Heart right ventricle (tissue), 16 donors: ENCODE measurements at regions not wholly inside any gene's neighbourhood (a gene's known extent, or its start where the extent isn't known, plus 50 kb on each side); places are given as distances from the start of the nearest gene placed in this dataset.

Experiments
- ATAC-seq, 8 donors: fragments of 200-7000 bp; cut with Tn5 transposase; one replicate each; pipeline ENCODE4 v1.9.1; 2020; ENCODE audit warnings: mild to moderate bottlenecking in 8 of 8, moderate library complexity in 8 of 8, moderate number of reproducible peaks in 1 of 8
- DNase-seq, 2 donors: peaks; one replicate each; pipeline ENCODE4 v3.0.0-alpha.2; 2020
- H3K27ac ChIP-seq, 10 donors: fragments of 200-600 bp; sonication (generic) in 2 of 10; one replicate each; pipeline versions ENCODE4 v1.5.0 to v1.8.0; 2020 to 2022; ENCODE audit warnings: mild to moderate bottlenecking in 3 of 10
- H3K27me3 ChIP-seq, 7 donors: fragments of 200-600 bp; one replicate each; pipeline ENCODE4 v1.8.0; 2021 to 2022; ENCODE audit warnings: mild to moderate bottlenecking in 2 of 7
- H3K36me3 ChIP-seq, 9 donors: fragments of 200-600 bp; sonication (generic) in 1 of 9; one replicate each; pipeline versions ENCODE4 v1.5.0 to v1.8.0; 2020 to 2022; ENCODE audit warnings: mild to moderate bottlenecking in 2 of 9
- H3K4me1 ChIP-seq, 9 donors: fragments of 200-600 bp; sonication (generic) in 1 of 9; one replicate each; pipeline versions ENCODE4 v1.5.0 to v1.8.0; 2020 to 2022; ENCODE audit warnings: mild to moderate bottlenecking in 4 of 9
- H3K4me3 ChIP-seq, 10 donors: fragments of 200-600 bp; sonication (generic) in 2 of 10; one replicate each; pipeline versions ENCODE4 v1.5.0 to v1.8.0; 2020 to 2022; ENCODE audit warnings: mild to moderate bottlenecking in 7 of 10, moderate library complexity in 2 of 10
- H3K9me3 ChIP-seq, 11 donors: fragments of 200-600 bp in 10 of 11; sonication (generic) in 2 of 11; one replicate each; pipeline versions ENCODE4 v1.5.0 to v1.8.0; 2013 to 2022; ENCODE audit warnings: mild to moderate bottlenecking in 2 of 11, control low read depth in 1 of 11, moderate library complexity in 1 of 11
- CTCF ChIP-seq, 9 donors: fragments of 200-600 bp; sonication (generic) in 2 of 9; IDR thresholded peaks; one replicate each; pipeline versions ENCODE4 v1.5.0 to v1.8.0; 2021 to 2022; ENCODE audit warnings: antibody characterized with exemption in 9 of 9, mild to moderate bottlenecking in 5 of 9, moderate library complexity in 1 of 9
- WGBS, 2 donors: extraction: QIAGEN DNeasy Blood & Tissue Kit; methylation state at CpG; one replicate each; pipeline ENCODE4 v1.1.7; 2013; ENCODE audit warnings: inconsistent platforms in 1 of 2; 5-methylcytosine and 5-hydroxymethylcytosine counted together
- intact Hi-C, 10 donors: fragments of 100-400 bp; cut with DNase I; formaldehyde crosslinking; loops; one replicate each; pipeline versions ENCODE4 v1.11.1 to v1.14.2; 2022
- donor health status: Arrhythmogenic right ventricular cardiomyopathy.
- donor health status: ischemic (EF 13 %, LVEDD 7.1; RV severe dilation, severe dysfunction).
- donor health status: healthy with polysubstance abuse.
- donor health status: DM: no; HTN: yes; CAD: no.
- donor health status: DM: no; HTN: no; CAD: no.
- donor health status: ischemic (EF 25% LVEDD 6.9; RV normal size, moderate dysfunction).
- donor health status: ischemic (EF 25% LVEDD 5.7; RV mildly dilated, moderate dysfunction).
- donor health status: healthy.
- donor health status: DM: yes; HTN: yes; CAD: no.
- donor health status: Ischemic cardiomyopathy.
- donor health status: ischemic (EF 35%, LVEDD 5.7; RV mildly dilated, moderate dysfunction).
- donor health status: nonischemic (EF 11% LVEDD 7.7; RV severe dilation, severe dysfunction).
- donor health status: DM: yes; HTN: yes; CAD: no.
- donor health status: PGD.
- donor health status: ischemic (EF 29% LVEDD 5.4; RV normal size, mild dysfunction).
- donor health status: nonischemic (EF 23%, LVEDD 6.1; RV moderate dilation, normal function).

- DNase-seq (no peak), ATAC-seq (no peak)
- intact Hi-C loops = no loop called here
- 63 to 65% methylated on average over 3 of the region's 3 CpGs for WGBS, 2 donors
- Histone ChIP-seq H3K27ac (no peak overlapping the region), H3K4me3 (no peak overlapping the region), H3K4me1 (peaks cover 0 to 15% (median 0%) of the 10 kb centered on the region in 9 donors), H3K27me3 (no peaks in the 10 kb centered on the region), H3K9me3 (peaks cover 0 to 11% (median 0%) of the 10 kb centered on the region in 11 donors), H3K36me3 (no peaks in the 10 kb centered on the region)
- no peak for TF ChIP-seq CTCF (IDR thresholded peaks at IDR 0.05)
These were observed 294.0 kb upstream of the PLSCR5 start for GRCh38 chr3:146899171-146899570.

GRCh38 chr3:146896711-146897110 is 291.6 kb upstream of the PLSCR5 start:
- peaks cover 0 to 8% (median 0%) of the 10 kb centered on the region in 9 donors for H3K4me1 ChIP-seq
- no peaks in the 10 kb centered on the region for H3K27me3 ChIP-seq
- no peak overlapping the region for H3K27ac ChIP-seq
- H3K4me3 ChIP-seq = no peak overlapping the region
- DNase-seq (no peak), ATAC-seq (no peak)
- intact Hi-C loops = no loop called here
- H3K9me3 ChIP-seq = peaks cover 0 to 11% (median 0%) of the 10 kb centered on the region in 11 donors
- no peak for TF ChIP-seq CTCF (IDR thresholded peaks at IDR 0.05)
- no peaks in the 10 kb centered on the region for H3K36me3 ChIP-seq
- WGBS, 2 donors = 73 to 78% methylated on average over 4 of the region's 4 CpGs

GRCh38 chr3:146895026-146895749 is 290.0 kb upstream of the PLSCR5 start:
- ATAC-seq (no peak), DNase-seq (no peak)
- intact Hi-C loops = no loop called here
- Histone ChIP-seq H3K36me3 (no peaks in the 10 kb centered on the region), H3K27ac (no peak overlapping the region), H3K9me3 (peaks cover 0 to 11% (median 0%) of the 10 kb centered on the region in 11 donors), H3K4me3 (no peak overlapping the region), H3K27me3 (no peaks in the 10 kb centered on the region), H3K4me1 (peaks cover 0 to 8% (median 0%) of the 10 kb centered on the region in 9 donors)
- WGBS, 2 donors = 36 to 39% methylated on average over 4 of the region's 4 CpGs
- no peak for TF ChIP-seq CTCF (IDR thresholded peaks at IDR 0.05)

- Histone ChIP-seq H3K36me3 (no peaks in the 10 kb centered on the region), H3K9me3 (peaks cover 0 to 11% (median 0%) of the 10 kb centered on the region in 11 donors), H3K27ac (no peak overlapping the region), H3K4me1 (peaks cover 0 to 8% (median 0%) of the 10 kb centered on the region in 9 donors), H3K4me3 (no peak overlapping the region), H3K27me3 (no peaks in the 10 kb centered on the region)
- no peak for ATAC-seq
- WGBS, 2 donors = 77 to 81% methylated on average over 1 of the region's 1 CpG
- intact Hi-C loops = no loop called here
- no peak for DNase-seq
- no peak for TF ChIP-seq CTCF (IDR thresholded peaks at IDR 0.05)
These were observed 289.3 kb upstream of the PLSCR5 start for GRCh38 chr3:146894406-146894805.
